OCI-LY1 (cell line): ENCODE measurements at regions not wholly inside any gene's neighbourhood (a gene's known extent, or its start where the extent isn't known, plus 50 kb on each side); places are given as distances from the start of the nearest gene placed in this dataset.

Experiments
- EZH2 ChIP-seq: fragments of 200-600 bp; sonication (generic), shearing (Covaris generic); IDR thresholded peaks from 2 replicates; pipeline ENCODE4 v1.8.0; 2017; ENCODE audit warnings: borderline replicate concordance, mixed run types, mild to moderate bottlenecking, antibody characterized with exemption, low read length, moderate library complexity, mixed read lengths
- TF ChIP-seq, protein P1 (sequence below): fragments of 200-600 bp; sonication (generic), shearing (Covaris generic); IDR thresholded peaks from 2 replicates; pipeline ENCODE4 v1.5.1; 2017; ENCODE audit warnings: mild to moderate bottlenecking, antibody characterized with exemption, low read length, moderate library complexity, mixed read lengths

GRCh38 chr12:78290606-78291345 lies 460.1 kb downstream of the NAV3 start:
- TF ChIP-seq, protein P1, sequence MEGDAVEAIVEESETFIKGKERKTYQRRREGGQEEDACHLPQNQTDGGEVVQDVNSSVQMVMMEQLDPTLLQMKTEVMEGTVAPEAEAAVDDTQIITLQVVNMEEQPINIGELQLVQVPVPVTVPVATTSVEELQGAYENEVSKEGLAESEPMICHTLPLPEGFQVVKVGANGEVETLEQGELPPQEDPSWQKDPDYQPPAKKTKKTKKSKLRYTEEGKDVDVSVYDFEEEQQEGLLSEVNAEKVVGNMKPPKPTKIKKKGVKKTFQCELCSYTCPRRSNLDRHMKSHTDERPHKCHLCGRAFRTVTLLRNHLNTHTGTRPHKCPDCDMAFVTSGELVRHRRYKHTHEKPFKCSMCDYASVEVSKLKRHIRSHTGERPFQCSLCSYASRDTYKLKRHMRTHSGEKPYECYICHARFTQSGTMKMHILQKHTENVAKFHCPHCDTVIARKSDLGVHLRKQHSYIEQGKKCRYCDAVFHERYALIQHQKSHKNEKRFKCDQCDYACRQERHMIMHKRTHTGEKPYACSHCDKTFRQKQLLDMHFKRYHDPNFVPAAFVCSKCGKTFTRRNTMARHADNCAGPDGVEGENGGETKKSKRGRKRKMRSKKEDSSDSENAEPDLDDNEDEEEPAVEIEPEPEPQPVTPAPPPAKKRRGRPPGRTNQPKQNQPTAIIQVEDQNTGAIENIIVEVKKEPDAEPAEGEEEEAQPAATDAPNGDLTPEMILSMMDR = no peak
- no peak for TF ChIP-seq EZH2
